Kidney (tissue), 13 donors: ENCODE measurements at regions not wholly inside any gene's neighbourhood (a gene's known extent, or its start where the extent isn't known, plus 50 kb on each side); places are given as distances from the start of the nearest gene placed in this dataset.

Experiments
- DNase-seq, 5 donors: peaks; one replicate each; pipeline ENCODE4 v3.0.0-alpha.2; 2013 to 2020
- FAIRE-seq: peaks from 2 replicates; lab custom pipeline; 2012; peaks lifted over from hg19 to GRCh38; lab: Jason Lieb, UNC
- H3K27ac ChIP-seq, 2 donors: one replicate each; pipeline ENCODE4 v1.7.0; 2013; ENCODE audit warnings: low read depth in 2 of 2, low read length in 2 of 2, inconsistent platforms in 1 of 2
- H3K27me3 ChIP-seq: one replicate; pipeline ENCODE4 v1.7.1; 2013; ENCODE audit warnings: low read length, inconsistent platforms; ENCODE audit not compliant: control insufficient read depth, insufficient read depth
- H3K36me3 ChIP-seq, 3 donors: one replicate each; pipeline versions ENCODE4 v1.7.0 to v1.7.1; 2013; ENCODE audit warnings: low read length in 3 of 3, control low read depth in 1 of 3, inconsistent platforms in 1 of 3; ENCODE audit not compliant: insufficient read depth in 3 of 3, control insufficient read depth in 2 of 3
- H3K4me1 ChIP-seq, 3 donors: one replicate each; pipeline versions ENCODE4 v1.7.0 to v1.7.1; 2013; ENCODE audit warnings: low read length in 3 of 3, inconsistent platforms in 1 of 3, low read depth in 1 of 3; ENCODE audit not compliant: control insufficient read depth in 2 of 3, insufficient read depth in 2 of 3
- H3K4me3 ChIP-seq, 3 donors: one replicate each; pipeline versions ENCODE4 v1.7.0 to v1.8.1; 2013; ENCODE audit warnings: low read length in 3 of 3, control low read depth in 1 of 3, inconsistent platforms in 1 of 3
- H3K9ac ChIP-seq, 3 donors: one replicate each; pipeline versions ENCODE4 v1.7.0 to v1.7.1; 2013; ENCODE audit warnings: low read length in 3 of 3, control low read depth in 1 of 3, inconsistent platforms in 1 of 3
- H3K9me3 ChIP-seq, 3 donors: one replicate each; pipeline versions ENCODE4 v1.7.0 to v1.7.1; 2013; ENCODE audit warnings: low read length in 3 of 3, control low read depth in 1 of 3, inconsistent platforms in 1 of 3; ENCODE audit not compliant: control insufficient read depth in 2 of 3, insufficient read depth in 1 of 3
- CTCF ChIP-seq: IDR thresholded peaks from 3 replicates; pipeline ENCODE4 v1.5.1; 2012; ENCODE audit warnings: mild to moderate bottlenecking, moderate library complexity, borderline replicate concordance; ENCODE audit not compliant: insufficient read depth; ENCODE audit errors: extremely low read depth
- intact Hi-C: fragments of 100-400 bp; cut with DNase I; formaldehyde crosslinking; loops from one replicate; pipeline ENCODE4 v1.11.1; 2022
- donor health status: control.
- donor health status: control.
- donor health status: control.
- donor health status: control.
- donor health status: control.
- donor health status: DM: yes; HTN: yes; CAD: no.
- donor health status: Normal renal cell carcinoma (clear cell type).

GRCh38 chr12:77615332-77615731 is 215.4 kb upstream of the NAV3 start:
- Histone ChIP-seq H3K36me3 (no peaks in the 10 kb centered on the region), H3K4me3 (no peak overlapping the region), H3K27ac (no peak overlapping the region), H3K4me1 (no peaks in the 10 kb centered on the region), H3K27me3 (no peaks in the 10 kb centered on the region), H3K9ac (no peak overlapping the region), H3K9me3 (peaks cover 0 to 5% (median 0%) of the 10 kb centered on the region in 3 donors)
- TF ChIP-seq CTCF: no peak
- DNase-seq: no peak
- intact Hi-C loops: no loop called here
- no peak for FAIRE-seq

GRCh38 chr12:77613411-77613810 is 217.3 kb upstream of the NAV3 start:
- TF ChIP-seq CTCF: no peak
- H3K27ac ChIP-seq: no peak overlapping the region
- intact Hi-C loops: no loop called here
- DNase-seq (no peak), FAIRE-seq (no peak)
- H3K36me3 ChIP-seq: no peaks in the 10 kb centered on the region
- peaks cover 0 to 5% (median 0%) of the 10 kb centered on the region in 3 donors for H3K9me3 ChIP-seq
- H3K9ac ChIP-seq: no peak overlapping the region
- no peaks in the 10 kb centered on the region for H3K4me1 ChIP-seq
- no peaks in the 10 kb centered on the region for H3K27me3 ChIP-seq
- no peak overlapping the region for H3K4me3 ChIP-seq

- Histone ChIP-seq H3K9ac (no peak overlapping the region), H3K27ac (no peak overlapping the region), H3K27me3 (no peaks in the 10 kb centered on the region), H3K4me3 (no peak overlapping the region), H3K9me3 (no peaks in the 10 kb centered on the region), H3K4me1 (no peaks in the 10 kb centered on the region), H3K36me3 (no peaks in the 10 kb centered on the region)
- DNase-seq (no peak), FAIRE-seq (no peak)
- intact Hi-C loops: no loop called here
- no peak for TF ChIP-seq CTCF
Observed at GRCh38 chr12:77610446-77610845, 220.2 kb upstream of the NAV3 start.

- no peak overlapping the region for H3K27ac ChIP-seq
- FAIRE-seq (no peak), DNase-seq (no peak)
- H3K27me3 ChIP-seq: no peaks in the 10 kb centered on the region
- H3K4me1 ChIP-seq: no peaks in the 10 kb centered on the region
- H3K9ac ChIP-seq: no peak overlapping the region
- H3K4me3 ChIP-seq: no peak overlapping the region
- intact Hi-C loops: no loop called here
- no peak for TF ChIP-seq CTCF
- H3K36me3 ChIP-seq: no peaks in the 10 kb centered on the region
- H3K9me3 ChIP-seq: no peaks in the 10 kb centered on the region
Observed at GRCh38 chr12:77609016-77609415, 221.7 kb upstream of the NAV3 start.
